HCT116 (cell line): ENCODE measurements at regions not wholly inside any gene's neighbourhood (a gene's known extent, or its start where the extent isn't known, plus 50 kb on each side); places are given as distances from the start of the nearest gene placed in this dataset.

Experiments used
- CTCF ChIP-seq, 3 experiments: fragments of 200-600 bp in 1 of 3; sonication (generic) in 1 of 3; IDR thresholded peaks in 2 of 3; conservative IDR thresholded peaks in 1 of 3; 2 replicates each; pipeline ENCODE4 v1.5.1; 2012 to 2017; ENCODE audit warnings: low read depth in 2 of 3, low read length in 2 of 3, antibody characterized with exemption in 1 of 3, borderline replicate concordance in 1 of 3, control low read depth in 1 of 3, mild to moderate bottlenecking in 1 of 3, mixed read lengths in 1 of 3, mixed run types in 1 of 3, moderate library complexity in 1 of 3; ENCODE audit not compliant: insufficient read depth in 1 of 3
- EZH2phosphoT487 ChIP-seq: fragments of 200-600 bp; IDR thresholded peaks from 2 replicates; pipeline ENCODE4 v1.6.1; 2018; ENCODE audit warnings: antibody characterized with exemption, borderline replicate concordance
- POLR2A ChIP-seq: IDR thresholded peaks from 2 replicates; pipeline ENCODE4 v1.7.0; 2011; ENCODE audit warnings: borderline replicate concordance; ENCODE audit not compliant: insufficient read depth, insufficient read length; ENCODE audit errors: extremely low read depth
- POLR2AphosphoS5 ChIP-seq: IDR thresholded peaks from 2 replicates; pipeline ENCODE4 v1.6.1; 2011; ENCODE audit warnings: mild to moderate bottlenecking, low read depth, low read length, moderate library complexity
- REST ChIP-seq: IDR thresholded peaks from 2 replicates; pipeline ENCODE4 v1.6.1; 2012; ENCODE audit warnings: low read depth
- SP1 ChIP-seq: IDR thresholded peaks from 2 replicates; pipeline ENCODE4 v1.6.1; 2012; ENCODE audit warnings: low read depth

- TF ChIP-seq CTCF (IDR thresholded peaks at IDR 0.05 in 2 of 3, conservative IDR thresholded peaks at IDR 0.05 in 1 of 3; ENCODE audit: borderline replicate concordance in 1 of 3, insufficient read depth in 1 of 3, low read depth in 2 of 3, low read length in 2 of 3) (no peak), POLR2A (no peak), REST (no peak), SP1 (no peak), POLR2AphosphoS5 (no peak), EZH2phosphoT487 (no peak)
Observed at GRCh38 chr21:41107602-41108001, 60.4 kb upstream of the BACE2 start.
